HepG2 (cell line): ENCODE measurements at regions not wholly inside any gene's neighbourhood (a gene's known extent, or its start where the extent isn't known, plus 50 kb on each side); places are given as distances from the start of the nearest gene placed in this dataset.
"Not testable (repeated sequence)": the region's sequence is repeated elsewhere in the genome, so short reads cannot be mapped to it uniquely, and the experiment has no call there.

ENCODE experiments used
- ATAC-seq: fragments of 200-7000 bp; cut with Tn5 transposase; 3 replicates; pipeline ENCODE4 v1.9.1; 2020; ENCODE audit warnings: mild to moderate bottlenecking, moderate library complexity
- BruUV-seq: library from RNA; stranded (reverse); fragments of 400-500 nt; replicated peaks from 2 replicates; lab custom pipeline; 2021; lab: Mats Ljungman, UMichigan
- CTCF ChIA-PET: fragments of 300-600 bp; formaldehyde crosslinking; extraction: SDS; loops from one replicate; lab custom pipeline; 2021; ENCODE audit warnings: low total read pairs, inconsistent platforms, low intra/inter-chr PET ratio; lab: Yijun Ruan, JAX
- POLR2A ChIA-PET: fragments of 350-600 bp; sonication (Branson Sonifier 250); formaldehyde crosslinking; loops from one replicate; lab custom pipeline; 2020; ENCODE audit warnings: antibody characterized with exemption, inconsistent platforms; lab: Yijun Ruan, JAX
- DNase-seq: peaks from one replicate; pipeline ENCODE4 v3.0.0-alpha.2; 2015; ENCODE audit warnings: low spot score
- FAIRE-seq: peaks from 3 replicates; lab custom pipeline; 2011; peaks lifted over from hg19 to GRCh38; lab: Jason Lieb, UNC
- H2AFZ ChIP-seq: one replicate; pipeline ENCODE4 v1.6.1; 2011; ENCODE audit warnings: low read length, inconsistent platforms
- H3K27ac ChIP-seq: fragments of 300-600 bp; 3 replicates; pipeline ENCODE4 v1.8.0; 2011; ENCODE audit warnings: mixed run types, mild to moderate bottlenecking, mixed read lengths, low read length, inconsistent platforms; ENCODE audit not compliant: insufficient read depth; ENCODE audit errors: extremely low read length
- H3K27me3 ChIP-seq, 2 experiments: fragments of 200-600 bp in 1 of 2; 2 replicates in 1 of 2; 3 replicates in 1 of 2; pipeline versions ENCODE4 v1.6.0 to v1.8.0; 2011; ENCODE audit warnings: low read length in 2 of 2, mild to moderate bottlenecking in 2 of 2, moderate library complexity in 2 of 2, inconsistent platforms in 1 of 2; ENCODE audit not compliant: insufficient read depth in 2 of 2, control insufficient read depth in 1 of 2
- H3K36me3 ChIP-seq, 2 experiments: fragments of 200-600 bp in 1 of 2; replicated peaks in 1 of 2; 2 replicates in 1 of 2; 3 replicates in 1 of 2; pipeline versions ENCODE4 v1.5.1 to v1.8.0; 2011; ENCODE audit warnings: low read length in 2 of 2, inconsistent platforms in 1 of 2; ENCODE audit not compliant: insufficient read depth in 2 of 2, control insufficient read depth in 1 of 2
- H3K4me1 ChIP-seq: 2 replicates; pipeline ENCODE4 v1.5.1; 2012; ENCODE audit warnings: low read length, inconsistent platforms; ENCODE audit not compliant: insufficient read depth
- H3K4me2 ChIP-seq: 2 replicates; pipeline ENCODE4 v1.6.0; 2011; ENCODE audit warnings: low read depth, low read length, inconsistent platforms
- H3K4me3 ChIP-seq, 3 experiments: fragments of 200-600 bp in 1 of 3; sonication (generic), shearing (Covaris generic) in 1 of 3; replicated peaks in 1 of 3; 2 replicates each; pipeline ENCODE4 v1.5.1; 2011 to 2016; ENCODE audit warnings: low read length in 3 of 3, inconsistent platforms in 2 of 3, low read depth in 2 of 3, mild to moderate bottlenecking in 2 of 3, control low read depth in 1 of 3, mixed read lengths in 1 of 3; ENCODE audit not compliant: insufficient read depth in 1 of 3
- H3K79me2 ChIP-seq: one replicate; pipeline ENCODE4 v1.6.1; 2011; ENCODE audit warnings: low read length, inconsistent platforms; ENCODE audit not compliant: insufficient read depth
- H3K9ac ChIP-seq: 2 replicates; pipeline ENCODE4 v1.6.0; 2011; ENCODE audit warnings: mild to moderate bottlenecking, low read depth, low read length, inconsistent platforms; ENCODE audit not compliant: insufficient read depth
- H3K9me3 ChIP-seq: 2 replicates; pipeline ENCODE4 v1.5.1; 2012; ENCODE audit warnings: mild to moderate bottlenecking, low read length
- H4K20me1 ChIP-seq: 2 replicates; pipeline ENCODE4 v1.6.0; 2011; ENCODE audit warnings: inconsistent platforms, mild to moderate bottlenecking, low read length, moderate library complexity; ENCODE audit not compliant: insufficient read depth
- FOXA1 ChIP-seq, 2 experiments: fragments of 450-650 bp in 1 of 2; sonication (generic) in 1 of 2; formaldehyde crosslinking in 1 of 2; IDR thresholded peaks; 2 replicates each; pipeline versions ENCODE4 v1.4.0 to v1.6.1; 2016 to 2020; ENCODE audit warnings: missing genetic modification reagents in 1 of 2
- FOXM1 ChIP-seq: sonication (generic); formaldehyde crosslinking; IDR thresholded peaks from 2 replicates; pipeline ENCODE4 v1.5.0; 2020; ENCODE audit warnings: missing genetic modification reagents
- MBD4 ChIP-seq: IDR thresholded peaks from 2 replicates; pipeline ENCODE4 v1.6.1; 2012; ENCODE audit warnings: low read length, inconsistent platforms, borderline replicate concordance
- POLR2AphosphoS5 ChIP-seq: IDR thresholded peaks from 2 replicates; pipeline ENCODE4 v1.6.1; 2012; ENCODE audit warnings: low read depth, low read length
- SMYD3 ChIP-seq: sonication (generic); formaldehyde crosslinking; IDR thresholded peaks from 2 replicates; pipeline ENCODE4 v1.8.1; 2023; ENCODE audit warnings: mild to moderate bottlenecking, missing genetic modification reagents
- SRSF9 ChIP-seq: fragments of 200-400 bp; formaldehyde crosslinking; IDR thresholded peaks from 2 replicates; pipeline ENCODE4 v1.6.1; 2018; ENCODE audit warnings: borderline replicate concordance, mild to moderate bottlenecking, low read depth, low read length; ENCODE audit not compliant: insufficient read depth, poor library complexity, severe bottlenecking
- ZNF18 ChIP-seq: sonication (generic); formaldehyde crosslinking; IDR thresholded peaks from 2 replicates; pipeline ENCODE4 v1.8.0; 2022; ENCODE audit warnings: mild to moderate bottlenecking, missing genetic modification reagents; ENCODE audit not compliant: insufficient replicate concordance
- ZNF263 ChIP-seq: sonication (generic); formaldehyde crosslinking; IDR thresholded peaks from 2 replicates; pipeline ENCODE4 v1.4.0; 2020; ENCODE audit warnings: missing genetic modification reagents
- ZNF333 ChIP-seq: sonication (generic); formaldehyde crosslinking; IDR thresholded peaks from 2 replicates; pipeline ENCODE4 v1.4.0; 2020; ENCODE audit warnings: mild to moderate bottlenecking, missing genetic modification reagents, borderline replicate concordance
- ZNF616 ChIP-seq: sonication (generic); formaldehyde crosslinking; IDR thresholded peaks from 2 replicates; pipeline ENCODE4 v1.5.0; 2020; ENCODE audit warnings: low read depth, mild to moderate bottlenecking, missing genetic modification reagents
- ZNF672 ChIP-seq: sonication (generic); formaldehyde crosslinking; IDR thresholded peaks from 2 replicates; pipeline ENCODE4 v1.8.1; 2022; ENCODE audit warnings: missing genetic modification reagents
- ZNF781 ChIP-seq: sonication (generic); formaldehyde crosslinking; IDR thresholded peaks from 2 replicates; pipeline ENCODE4 v1.5.1; 2020; ENCODE audit warnings: borderline replicate concordance, mild to moderate bottlenecking, missing genetic modification reagents; ENCODE audit errors: not compliant biosample characterization
- ZNF800 ChIP-seq: sonication (generic); formaldehyde crosslinking; IDR thresholded peaks from 2 replicates; pipeline ENCODE4 v1.4.0; 2020; ENCODE audit warnings: missing genetic modification reagents
- WGBS: methylation state at CpG from one replicate; pipeline ENCODE4 v1.1.6; 2017; ENCODE audit warnings: low lambda C conversion rate; 5-methylcytosine and 5-hydroxymethylcytosine counted together
- in situ Hi-C: cut with HindIII; loops from 2 replicates; pipeline ENCODE4 v1.10.0; 2017; ENCODE audit warnings: low pct_unique_long_range_greater_than_20kb; ENCODE audit not compliant: extremely low pct_ligation_motif_present
- intact Hi-C: fragments of 100-400 bp; cut with micrococcal nuclease; formaldehyde crosslinking; loops from one replicate; pipeline ENCODE4 v1.10.0; 2022; ENCODE audit not compliant: unreplicated experiment
- TF ChIP-seq, protein P1 (sequence below): sonication (generic); formaldehyde crosslinking; IDR thresholded peaks from 2 replicates; pipeline ENCODE4 v1.4.0; 2020; ENCODE audit warnings: low read depth, mild to moderate bottlenecking, missing genetic modification reagents

DNA sequence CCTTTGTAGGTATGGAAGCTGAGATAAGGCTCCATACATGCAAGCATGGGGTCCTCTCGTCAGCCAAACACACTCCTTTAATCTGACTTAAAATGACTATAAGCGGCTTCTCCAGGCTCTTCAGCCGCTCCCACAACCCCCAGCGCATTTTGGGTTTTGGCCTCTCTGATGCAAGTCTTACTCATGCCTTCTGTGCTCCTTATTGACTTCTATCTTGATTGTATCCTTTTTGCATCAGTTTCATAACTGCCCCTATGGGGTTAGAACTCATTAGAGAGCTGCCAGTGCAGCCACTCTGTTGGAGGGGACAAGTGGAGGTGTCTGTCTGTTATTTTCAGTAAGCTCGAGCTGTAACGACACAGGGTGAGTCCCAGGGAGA, 70.1 kb upstream of the TAB2 start:
- BruUV-seq: no TSS peak
- intact Hi-C loops: no loop called here
- WGBS: 36% methylated on average over 6 of the region's 6 CpGs
- H3K79me2 ChIP-seq: no peaks in the 10 kb centered on the region
- no peak overlapping the region for H3K4me3 ChIP-seq
- no peak for DNase-seq
- H3K36me3 ChIP-seq: no peaks in the 10 kb centered on the region
- peaks cover 3 to 37% of the 10 kb centered on the region in 2 experiments; a peak in 2 of 5 replicates for H3K27me3 ChIP-seq
- H2AFZ ChIP-seq: no peak overlapping the region
- H3K9me3 ChIP-seq: no peaks in the 10 kb centered on the region
- ATAC-seq: no peak
- ChIA-PET POLR2A (no interaction called here), CTCF (no interaction called here)
- TF ChIP-seq MBD4 (no peak), ZNF800 (no peak), ZNF672 (CRISPR knock-in tag) (no peak), ZNF333 (CRISPR knock-in tag) (no peak), SMYD3 (CRISPR knock-in tag) (no peak), FOXM1 (CRISPR knock-in tag) (no peak), ZNF616 (no peak), SRSF9 (no peak), POLR2AphosphoS5 (no peak), ZNF18 (CRISPR knock-in tag) (no peak), ZNF263 (no peak), FOXA1 (IDR thresholded peaks at IDR 0.05) (no peak), FOXA1 (CRISPR knock-in tag; IDR thresholded peaks at IDR 0.05) (no peak), ZNF781 (CRISPR knock-in tag) (no peak)
- TF ChIP-seq, protein P1, sequence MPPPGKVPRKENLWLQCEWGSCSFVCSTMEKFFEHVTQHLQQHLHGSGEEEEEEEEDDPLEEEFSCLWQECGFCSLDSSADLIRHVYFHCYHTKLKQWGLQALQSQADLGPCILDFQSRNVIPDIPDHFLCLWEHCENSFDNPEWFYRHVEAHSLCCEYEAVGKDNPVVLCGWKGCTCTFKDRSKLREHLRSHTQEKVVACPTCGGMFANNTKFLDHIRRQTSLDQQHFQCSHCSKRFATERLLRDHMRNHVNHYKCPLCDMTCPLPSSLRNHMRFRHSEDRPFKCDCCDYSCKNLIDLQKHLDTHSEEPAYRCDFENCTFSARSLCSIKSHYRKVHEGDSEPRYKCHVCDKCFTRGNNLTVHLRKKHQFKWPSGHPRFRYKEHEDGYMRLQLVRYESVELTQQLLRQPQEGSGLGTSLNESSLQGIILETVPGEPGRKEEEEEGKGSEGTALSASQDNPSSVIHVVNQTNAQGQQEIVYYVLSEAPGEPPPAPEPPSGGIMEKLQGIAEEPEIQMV (CRISPR knock-in tag): no peak
- no peak overlapping the region for H3K27ac ChIP-seq
- peaks cover 39% of the 10 kb centered on the region for H3K4me1 ChIP-seq
- H4K20me1 ChIP-seq: no peaks in the 10 kb centered on the region
- H3K4me2 ChIP-seq: no peak overlapping the region
- in situ Hi-C loops: no loop called here
- no peak for FAIRE-seq
- no peak overlapping the region for H3K9ac ChIP-seq

DNA sequence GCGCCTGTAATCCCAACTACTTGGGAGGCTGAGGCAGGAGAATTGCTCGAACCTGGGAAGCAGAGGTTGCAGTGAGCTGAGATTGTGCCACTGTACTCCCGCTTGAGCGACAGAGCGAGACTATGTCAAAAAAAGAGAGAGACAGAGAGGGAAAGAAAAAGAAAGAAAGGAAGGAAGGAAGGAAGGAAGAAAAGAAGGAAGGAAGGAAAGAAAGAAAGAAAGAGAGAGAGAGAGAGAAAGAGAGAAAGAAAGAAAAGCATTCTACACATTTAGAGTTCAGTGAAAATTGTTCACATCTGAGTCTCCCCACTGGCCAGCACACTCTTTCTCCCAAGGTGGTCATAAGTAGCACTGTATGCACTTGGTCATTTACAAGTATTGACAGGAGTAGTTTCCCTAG, 69.2 kb upstream of the TAB2 start:
- 68% methylated on average over 5 of the region's 5 CpGs for WGBS
- DNase-seq, POLR2A ChIA-PET, H3K27ac ChIP-seq, H3K4me2 ChIP-seq, H3K4me3 ChIP-seq, FAIRE-seq, H3K9me3 ChIP-seq, in situ Hi-C loops, ATAC-seq, H3K79me2 ChIP-seq, BruUV-seq, intact Hi-C loops, H3K9ac ChIP-seq, H4K20me1 ChIP-seq, CTCF ChIA-PET, H2AFZ ChIP-seq, H3K36me3 ChIP-seq: not testable (repeated sequence)
- H3K27me3 ChIP-seq: peaks cover 3 to 30% of the 10 kb centered on the region in 2 experiments; a peak in 2 of 5 replicates
- H3K4me1 ChIP-seq: peaks cover 39% of the 10 kb centered on the region
